ENCODE measurements at regions not wholly inside any gene's neighbourhood (a gene's known extent, or its start where the extent isn't known, plus 50 kb on each side); places are given as distances from the start of the nearest gene placed in this dataset.

GRCh38 chr18:32879497-32879896 is 106.7 kb upstream of the KLHL14 start:
- no peak for TF ChIP-seq TCF7L2 (IDR thresholded peaks at IDR 0.05; ENCODE audit: borderline replicate concordance, extremely low read depth, insufficient read depth, insufficient read length)
- TF ChIP-seq CEBPB (IDR thresholded peaks at IDR 0.05; ENCODE audit: low read depth): no peak
- no peak for TF ChIP-seq MAX (IDR thresholded peaks at IDR 0.05)
